CD4-positive, alpha-beta T cell treated with Interleukin-17A for 4 hours (primary cell): ENCODE measurements at regions not wholly inside any gene's neighbourhood (a gene's known extent, or its start where the extent isn't known, plus 50 kb on each side); places are given as distances from the start of the nearest gene placed in this dataset.
"Not testable (repeated sequence)": the region's sequence is repeated elsewhere in the genome, so short reads cannot be mapped to it uniquely, and the experiment has no call there.

Source experiments
- DNase-seq: peaks from one replicate; pipeline ENCODE4 v3.0.0-alpha.2; 2020; ENCODE audit warnings: mixed read lengths

DNA sequence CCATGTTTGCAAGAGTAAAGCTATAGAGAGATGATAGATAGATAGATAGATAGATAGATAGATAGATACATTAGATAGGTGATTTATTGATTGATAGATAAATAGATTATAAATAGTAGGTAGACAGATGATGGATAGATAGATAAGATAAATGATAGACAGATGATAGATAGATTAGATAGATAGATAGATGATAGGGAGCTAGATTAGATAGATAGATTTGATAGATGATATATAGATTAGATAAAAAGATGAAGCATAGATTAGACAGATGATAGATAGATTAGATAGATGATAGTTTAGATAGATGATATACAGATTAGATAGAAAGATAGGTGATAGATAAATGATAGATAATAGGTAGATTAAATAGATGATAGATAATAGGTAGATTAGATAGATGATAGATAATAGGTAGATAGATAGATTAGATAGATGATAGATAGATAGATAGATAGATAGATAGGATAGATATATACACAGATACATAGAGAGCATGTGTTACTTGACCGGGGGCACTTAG, 243.3 kb upstream of the FOXK1 start:
- no peak for DNase-seq

DNA sequence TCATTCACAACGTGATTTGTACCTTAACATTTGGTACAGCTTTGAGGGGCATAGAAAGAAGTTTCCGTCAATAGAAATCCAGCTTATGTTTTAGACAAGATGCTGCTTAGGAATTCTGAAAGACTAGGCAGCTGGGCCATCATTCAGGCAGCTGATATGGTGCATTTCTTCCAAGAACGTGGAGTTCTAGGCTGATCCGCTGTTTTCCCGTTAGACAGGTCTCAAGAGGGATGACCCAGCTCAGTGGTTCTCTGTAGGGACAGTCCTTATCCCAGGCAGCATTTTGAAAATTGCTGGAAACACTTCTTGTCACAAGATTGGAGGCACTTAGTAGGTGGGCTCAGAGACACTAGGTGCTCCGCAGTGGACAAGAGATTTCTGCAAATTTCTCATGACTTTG, 242.7 kb upstream of the FOXK1 start:
- no peak for DNase-seq

DNA sequence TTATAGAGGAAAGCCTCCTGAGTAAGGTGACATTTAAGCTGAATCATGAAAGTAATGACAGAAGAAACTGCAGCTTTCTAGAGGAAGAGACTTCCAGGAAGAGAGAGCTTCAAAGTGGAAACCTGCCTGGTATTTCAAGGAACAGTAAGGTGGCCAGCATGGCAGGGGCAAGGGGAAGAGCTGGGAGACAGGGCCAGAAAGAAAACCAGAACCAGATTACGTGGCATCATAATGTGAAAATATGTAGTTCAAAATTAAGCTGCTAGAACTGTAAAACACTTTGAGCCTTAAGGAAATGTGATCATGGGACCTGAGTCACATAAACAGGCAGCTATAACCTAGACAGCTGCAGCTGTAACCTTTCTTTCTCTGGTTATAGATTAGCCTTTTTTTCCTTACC, 238.0 kb upstream of the FOXK1 start:
- DNase-seq: no peak

DNA sequence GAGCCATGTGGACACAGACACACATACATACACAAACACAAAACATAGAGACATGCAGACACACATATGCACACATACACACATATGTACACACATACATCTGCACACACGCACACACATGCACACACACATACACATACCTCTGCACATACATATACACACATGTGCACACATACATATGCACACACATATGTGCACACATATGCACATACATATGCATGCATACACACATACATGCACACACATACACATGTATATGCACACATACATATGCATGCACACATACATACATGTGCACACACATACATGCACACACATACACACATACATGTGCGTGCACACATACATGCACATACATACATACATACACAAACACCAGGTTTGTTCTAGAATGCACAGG, 236.3 kb upstream of the FOXK1 start:
- no peak for DNase-seq

DNA sequence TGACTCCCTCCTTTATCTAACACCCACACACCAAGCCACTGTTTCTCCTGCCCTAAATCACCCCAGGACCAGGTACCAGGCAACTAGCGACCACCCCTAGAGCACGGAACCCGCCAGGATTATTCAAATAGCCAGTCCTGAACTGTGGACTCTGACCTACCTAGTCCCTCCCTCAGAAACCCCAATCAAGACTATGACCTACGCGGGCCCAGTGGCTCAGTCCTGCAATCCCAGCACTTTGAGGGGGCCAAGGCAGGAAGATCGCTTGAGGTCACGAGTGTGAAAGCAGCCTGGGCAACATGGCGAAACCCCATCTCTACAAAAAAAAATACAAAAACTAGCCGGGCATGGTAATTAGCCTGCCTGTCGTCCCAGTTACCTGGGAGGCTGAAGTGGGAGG, 232.8 kb upstream of the FOXK1 start:
- no peak for DNase-seq

DNA sequence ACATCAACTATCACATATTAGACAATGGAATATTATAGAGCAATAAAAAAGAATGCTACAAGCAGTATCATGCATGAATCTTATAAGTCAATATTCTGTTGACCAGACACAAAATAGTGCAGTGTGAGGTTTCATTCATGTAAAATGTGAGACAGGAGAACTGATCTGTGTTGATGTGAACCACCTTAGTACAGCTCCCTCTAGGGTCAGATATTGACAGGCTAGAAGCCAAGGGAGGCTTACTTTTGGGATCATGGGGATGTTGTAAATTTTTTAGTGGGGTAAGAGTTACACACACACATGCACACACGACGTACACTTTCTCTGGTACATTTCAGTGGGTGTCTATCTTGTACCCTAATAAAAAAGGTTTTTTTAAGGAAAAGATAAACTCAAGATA, 231.6 kb upstream of the FOXK1 start:
- DNase-seq: no peak

DNA sequence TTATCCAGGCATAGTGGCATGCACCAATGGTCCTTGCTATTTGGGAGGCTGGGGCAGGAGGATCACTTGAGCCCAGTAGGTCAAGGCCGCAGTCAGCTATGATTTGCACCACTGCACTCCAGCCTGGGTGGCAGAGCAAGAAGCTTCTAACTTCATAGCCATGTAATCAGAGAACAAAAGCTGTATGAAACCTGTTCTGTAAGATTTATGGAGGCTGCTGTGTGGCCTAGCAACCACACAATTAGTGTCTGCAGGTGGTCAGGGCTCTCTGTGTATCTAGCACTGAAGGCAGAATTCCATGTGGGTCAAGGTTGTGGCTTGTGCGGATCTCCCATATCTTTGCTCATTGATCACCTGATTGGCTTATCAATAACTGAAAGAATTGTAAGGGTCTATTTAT, 221.5 kb upstream of the FOXK1 start:
- no peak for DNase-seq

DNA sequence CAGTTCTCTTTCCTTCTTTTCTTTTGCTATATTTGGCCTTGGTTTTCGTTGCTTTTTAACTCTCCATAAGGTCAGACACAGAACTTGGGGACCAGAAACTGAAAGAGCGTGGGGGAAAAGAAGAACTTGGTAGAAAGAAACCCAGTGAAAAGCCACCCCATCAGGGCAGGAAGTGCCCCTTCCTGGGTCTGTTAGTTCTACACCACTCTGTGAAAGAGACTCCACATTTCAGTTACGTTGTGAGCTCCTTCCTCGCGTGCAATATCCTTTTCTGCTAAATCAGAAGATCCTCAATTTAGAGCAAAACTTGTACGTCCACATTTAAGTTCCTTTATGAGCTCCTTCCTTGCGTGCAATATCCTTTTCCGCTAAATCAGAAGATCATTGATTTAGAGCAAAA, 220.6 kb upstream of the FOXK1 start:
- DNase-seq: no peak

DNA sequence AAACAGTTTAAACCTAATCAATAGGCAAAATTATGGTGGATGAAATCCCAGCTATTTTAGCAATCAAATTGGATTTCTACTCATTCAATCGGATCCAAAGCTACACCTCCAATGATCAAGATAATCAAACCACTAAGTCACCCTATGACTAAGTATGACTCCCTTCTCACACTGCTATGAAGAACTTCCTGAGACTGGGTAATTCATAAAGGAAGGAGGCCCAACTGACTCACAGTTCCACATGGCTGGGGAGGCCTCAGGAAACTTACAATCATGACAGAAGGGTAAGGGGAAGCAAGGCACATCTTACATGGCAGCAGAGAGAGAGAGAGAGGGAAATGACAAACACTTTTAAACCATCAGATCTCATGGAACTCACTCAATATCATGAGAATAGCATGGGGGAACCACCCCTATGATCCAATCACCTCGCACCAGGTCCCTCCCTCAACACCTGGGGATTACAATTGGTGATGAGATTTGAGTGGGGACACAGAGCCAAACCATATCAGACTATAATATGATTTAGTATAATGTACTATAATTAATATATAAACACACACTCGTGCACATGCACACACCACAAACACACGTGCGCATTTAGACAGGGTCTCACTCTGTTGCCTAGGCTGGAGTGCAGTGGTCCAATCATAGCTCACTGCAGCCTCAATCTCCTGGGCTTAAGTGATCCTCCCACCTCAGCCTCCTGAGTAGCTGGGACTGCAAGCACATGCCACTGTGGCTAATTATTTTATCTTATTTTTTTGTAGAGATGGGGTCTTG, 213.6 kb upstream of the FOXK1 start:
- no peak for DNase-seq

DNA sequence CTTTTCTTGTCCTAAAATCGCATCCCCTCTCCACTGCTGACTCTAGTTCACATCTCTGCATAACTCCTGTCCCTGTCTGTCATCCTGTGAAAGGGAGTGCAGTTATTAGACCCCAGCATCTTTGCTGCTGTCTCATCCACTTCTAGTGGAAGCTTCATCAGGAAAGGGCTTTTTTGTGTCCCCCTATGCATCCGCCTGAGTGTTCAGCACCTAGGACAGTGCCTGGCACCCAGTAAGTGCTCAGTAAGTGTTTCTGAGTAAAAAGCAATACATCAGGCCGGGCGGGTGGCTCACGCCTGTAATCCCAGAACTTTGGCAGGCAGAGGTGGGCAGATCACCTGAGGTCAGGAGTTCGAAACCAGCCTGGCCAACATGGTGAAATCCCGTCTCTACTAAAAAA, 211.8 kb upstream of the FOXK1 start:
- no peak for DNase-seq

DNA sequence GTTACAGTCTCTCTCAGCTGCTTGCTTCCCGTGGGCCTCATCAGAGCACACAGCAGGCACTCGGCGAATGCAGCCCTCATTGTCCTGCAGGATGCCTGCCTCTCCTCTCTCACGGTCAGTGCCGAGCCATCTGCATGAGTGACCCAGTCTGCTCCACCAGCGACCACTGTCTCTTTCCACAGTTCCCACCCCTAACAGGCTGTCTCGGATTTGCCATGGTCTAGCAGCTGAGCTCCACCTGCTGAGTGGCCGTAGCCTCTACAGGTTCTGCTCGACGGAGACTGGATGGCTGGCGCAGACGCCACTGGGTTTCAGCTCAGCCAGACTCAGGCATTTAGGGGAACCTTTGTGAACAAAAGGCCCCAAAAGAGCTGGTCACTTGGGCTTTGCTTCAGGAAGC, 209.4 kb upstream of the FOXK1 start:
- DNase-seq: no peak

DNA sequence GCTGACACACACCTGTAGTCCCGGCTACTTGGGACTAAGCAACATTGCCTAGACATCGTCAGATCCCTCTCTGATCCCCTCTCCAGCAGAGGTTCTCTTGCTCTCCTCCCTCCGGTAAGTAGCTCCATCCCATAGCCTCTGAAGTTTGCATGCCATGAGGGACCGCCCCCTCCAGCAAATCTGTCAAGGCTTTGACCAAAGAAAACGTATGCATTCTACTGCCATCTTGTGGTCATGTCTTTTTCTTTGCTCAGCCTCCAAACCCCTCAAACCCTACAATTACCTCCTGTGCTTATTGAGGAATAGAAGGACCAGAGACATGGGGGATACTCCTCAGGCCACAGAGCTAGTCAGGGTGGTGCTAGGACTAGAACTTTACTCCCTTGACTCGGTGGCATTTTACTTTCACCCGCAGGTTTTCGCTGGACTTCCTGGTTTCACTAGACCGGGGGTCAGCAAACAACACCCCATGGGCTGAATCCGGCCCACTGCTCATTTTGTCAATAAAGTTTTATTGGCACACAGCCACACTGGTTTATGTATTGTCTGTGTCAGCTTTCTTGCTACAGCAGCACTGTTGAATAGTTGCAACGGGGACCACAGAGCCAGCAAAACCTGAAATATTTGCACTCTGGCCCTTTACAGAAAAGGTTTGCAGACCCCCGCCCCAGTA, 202.6 kb upstream of the FOXK1 start:
- DNase-seq: no peak

DNA sequence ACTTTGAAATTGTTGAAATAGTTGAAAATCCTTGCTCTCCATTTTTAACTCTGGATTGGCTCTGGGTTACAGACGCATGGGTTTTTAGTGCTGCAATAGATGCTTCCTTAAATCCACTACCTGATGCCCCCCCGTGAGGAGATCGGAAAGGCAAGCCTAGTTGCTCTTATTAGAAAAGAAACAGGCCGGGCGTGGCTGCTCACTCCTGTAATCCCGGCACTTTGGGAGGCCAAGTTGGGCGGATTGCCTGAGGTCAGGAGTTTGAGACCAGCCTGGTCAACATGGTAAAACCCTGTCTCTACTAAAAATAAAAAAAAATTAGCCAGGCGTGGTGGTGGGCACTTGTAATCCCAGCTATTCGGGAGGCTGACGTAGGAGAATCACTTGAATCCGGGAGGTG, 202.0 kb upstream of the FOXK1 start:
- not testable (repeated sequence) for DNase-seq

DNA sequence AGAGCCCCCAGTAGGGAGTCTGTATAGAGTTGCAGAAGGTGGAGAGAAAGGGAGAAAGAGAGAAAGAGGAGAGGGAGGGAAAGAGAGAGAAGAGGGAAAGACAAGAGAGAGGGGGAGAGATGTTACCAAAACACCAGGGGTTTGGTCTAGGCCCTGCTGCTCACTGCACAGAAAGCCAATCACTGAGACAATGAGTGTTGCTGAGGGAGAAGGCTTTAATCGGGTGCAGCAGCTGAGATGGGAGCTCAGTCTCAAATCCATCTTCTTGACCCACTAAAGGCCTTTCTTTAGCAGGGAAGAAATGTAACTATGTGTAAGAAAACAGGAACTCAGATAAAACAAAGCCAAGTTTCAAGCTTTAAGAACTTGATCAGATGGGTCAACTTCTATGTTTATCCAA, 198.2 kb upstream of the FOXK1 start:
- DNase-seq: no peak

DNA sequence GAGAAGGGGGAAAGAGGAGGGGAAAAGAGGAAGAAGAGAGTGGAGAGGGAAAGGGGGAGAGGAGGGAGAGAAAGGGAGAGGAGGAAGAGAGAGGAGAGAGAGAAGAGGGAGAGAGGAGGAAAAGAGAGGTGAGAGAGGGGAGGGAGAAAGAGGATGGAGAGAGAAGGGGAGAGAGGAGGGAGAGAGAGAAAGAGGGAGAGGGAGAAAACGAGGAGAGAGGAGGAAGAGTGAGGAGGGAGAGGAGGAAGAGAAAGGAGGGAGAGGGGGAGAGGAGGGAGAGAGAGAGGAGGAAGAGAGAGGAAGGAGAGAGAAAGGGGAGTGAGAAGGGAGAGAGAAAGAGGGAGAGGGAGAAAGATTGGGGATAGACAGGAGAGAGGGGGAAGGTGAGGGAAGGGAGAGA, 197.6 kb upstream of the FOXK1 start:
- no peak for DNase-seq

DNA sequence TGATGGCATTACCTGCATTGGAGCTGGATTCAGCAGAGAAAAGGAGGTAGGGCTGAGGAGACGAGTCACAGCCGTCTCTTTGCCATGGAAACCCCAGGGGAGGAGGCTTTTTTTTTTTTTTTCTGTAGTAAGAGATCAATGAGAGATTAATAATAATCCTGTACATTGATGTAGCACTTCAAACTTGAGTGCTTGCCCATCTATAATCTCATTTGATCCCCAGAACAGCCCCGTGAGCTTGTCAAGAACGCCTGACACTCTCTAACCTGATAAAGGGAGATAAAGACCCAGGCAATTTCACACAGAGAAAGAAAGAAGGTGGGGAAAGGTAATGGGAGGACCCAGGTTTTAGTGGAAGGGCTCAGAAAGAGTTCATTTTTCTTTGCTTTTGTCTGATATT, 195.2 kb upstream of the FOXK1 start:
- DNase-seq: no peak

DNA sequence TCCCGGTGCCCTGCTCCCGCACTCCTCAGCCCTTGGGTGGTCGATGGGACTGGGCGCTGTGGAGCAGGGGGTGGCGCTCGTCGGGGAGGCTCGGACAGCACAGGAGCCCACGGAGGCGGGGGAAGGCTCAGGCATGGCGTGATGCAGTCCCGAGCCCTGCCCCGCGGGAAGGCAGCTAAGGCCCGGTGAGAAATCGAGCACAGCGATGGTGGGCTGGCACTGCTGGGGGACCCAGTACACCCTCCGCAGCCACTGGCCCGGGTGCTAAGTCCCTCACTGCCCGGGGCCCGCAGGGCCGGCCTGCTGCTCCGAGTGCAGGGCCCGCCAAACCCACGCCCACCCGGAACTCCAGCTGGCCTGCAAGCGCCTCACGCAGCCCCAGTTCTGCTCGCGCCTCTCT, 185.2 kb upstream of the FOXK1 start:
- not testable (repeated sequence) for DNase-seq

DNA sequence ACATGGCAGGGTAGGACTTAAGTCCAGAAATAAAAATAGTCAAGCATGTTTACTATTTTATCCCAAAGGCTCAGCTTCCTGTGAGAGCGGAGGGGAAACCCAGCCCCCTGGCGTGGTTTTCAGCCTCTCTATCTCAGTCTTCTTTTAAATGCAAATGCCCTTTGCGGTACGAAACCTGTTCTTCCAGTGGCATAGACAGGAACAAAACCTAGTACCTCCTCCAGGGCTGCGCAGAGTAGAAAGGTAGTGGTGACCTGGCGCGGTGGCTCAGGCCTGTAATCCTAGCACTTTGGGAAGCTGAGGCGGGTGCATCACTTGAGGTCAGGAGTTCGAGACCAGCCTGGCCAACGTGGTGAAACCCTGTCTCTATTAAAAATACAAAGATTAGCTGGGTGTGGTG, 181.3 kb upstream of the FOXK1 start:
- no peak for DNase-seq

DNA sequence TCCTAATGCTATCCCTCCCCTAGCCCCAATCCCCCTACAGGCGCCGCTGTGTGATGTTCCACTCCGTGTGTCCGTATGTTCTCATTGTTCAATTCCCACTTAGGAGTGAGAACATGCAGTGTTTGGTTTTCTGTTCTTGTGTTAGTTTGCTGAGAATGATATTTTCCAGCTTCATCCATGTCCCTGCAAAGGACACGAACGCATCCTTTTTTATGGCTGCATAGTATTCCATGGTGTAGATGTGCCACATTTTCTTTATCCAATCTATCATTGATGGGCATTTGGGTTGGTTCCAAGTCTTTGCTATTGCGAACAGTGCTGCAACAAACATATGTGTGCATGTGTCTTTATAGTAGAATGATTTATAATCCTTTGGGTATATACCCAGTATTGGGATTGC, 174.2 kb upstream of the FOXK1 start:
- not testable (repeated sequence) for DNase-seq

DNA sequence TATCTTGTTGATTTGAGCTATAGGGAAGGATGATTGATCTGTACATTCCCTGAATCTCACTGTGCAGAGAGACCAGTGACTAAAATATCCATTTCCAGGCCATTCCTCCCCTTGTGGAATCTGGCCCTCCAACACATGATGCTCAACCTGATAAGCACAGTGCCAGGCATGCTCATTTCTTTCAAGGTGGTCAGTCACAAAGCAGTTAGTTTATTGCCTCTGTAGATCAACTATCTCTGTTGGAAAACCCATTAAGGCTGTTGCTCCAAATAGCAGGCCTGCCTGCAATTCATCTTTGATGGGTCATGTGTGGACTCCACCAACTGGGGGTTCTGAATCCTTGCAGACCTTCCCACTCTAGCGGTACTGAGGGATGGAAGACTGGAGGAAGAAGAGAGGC, 168.6 kb upstream of the FOXK1 start:
- DNase-seq: no peak

DNA sequence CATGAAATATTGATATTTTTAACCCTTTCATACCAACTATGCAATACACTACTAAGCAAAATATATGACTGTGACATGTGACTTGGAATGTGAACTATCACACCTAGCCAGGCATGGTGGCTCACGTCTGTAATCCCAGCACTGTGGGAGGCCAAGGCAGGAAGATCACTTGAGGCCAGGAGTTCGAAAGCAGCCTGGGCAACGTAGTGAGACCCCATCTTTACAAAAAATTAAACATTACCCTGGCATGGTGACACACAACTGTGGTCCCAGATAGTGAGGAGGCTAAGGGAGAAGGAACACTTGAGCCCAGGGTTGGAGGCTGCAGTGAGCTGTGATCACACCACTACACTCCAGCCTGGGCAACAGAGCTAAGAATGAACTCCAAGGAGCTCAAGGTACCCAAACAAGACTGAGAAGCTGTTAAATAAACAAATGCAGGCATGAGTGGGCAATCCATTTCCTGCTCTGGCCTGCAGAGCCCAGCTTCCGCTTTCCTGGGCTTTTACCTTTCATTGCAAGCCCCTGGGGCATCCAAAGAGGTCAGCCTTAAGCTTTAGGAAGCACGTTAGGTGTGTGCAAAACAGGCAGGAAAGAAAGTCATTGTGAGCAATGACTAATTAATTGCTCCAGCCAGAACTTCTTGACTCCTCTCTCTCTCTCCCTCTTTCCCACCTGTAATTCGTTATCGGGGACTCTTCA, 162.1 kb upstream of the FOXK1 start:
- DNase-seq: no peak

DNA sequence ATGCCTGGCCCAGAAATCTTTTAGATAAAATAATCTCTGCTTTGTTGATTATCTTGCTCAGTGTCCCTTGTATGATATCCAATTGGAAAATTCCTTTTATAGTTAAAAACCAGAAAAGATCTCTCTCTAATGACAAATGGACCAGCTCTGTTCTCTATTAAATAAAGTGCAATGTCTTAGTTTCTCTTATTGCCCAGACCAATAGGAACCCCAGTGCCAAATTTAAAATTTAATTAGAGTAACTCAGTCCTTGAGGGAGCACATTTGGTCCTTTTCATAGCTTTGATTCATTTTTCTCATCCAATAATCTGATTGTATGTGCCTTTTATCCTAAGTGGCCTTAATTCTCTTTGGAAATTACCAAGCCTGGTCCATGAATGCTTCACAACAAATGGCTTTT, 158.9 kb upstream of the FOXK1 start:
- DNase-seq: no peak

DNA sequence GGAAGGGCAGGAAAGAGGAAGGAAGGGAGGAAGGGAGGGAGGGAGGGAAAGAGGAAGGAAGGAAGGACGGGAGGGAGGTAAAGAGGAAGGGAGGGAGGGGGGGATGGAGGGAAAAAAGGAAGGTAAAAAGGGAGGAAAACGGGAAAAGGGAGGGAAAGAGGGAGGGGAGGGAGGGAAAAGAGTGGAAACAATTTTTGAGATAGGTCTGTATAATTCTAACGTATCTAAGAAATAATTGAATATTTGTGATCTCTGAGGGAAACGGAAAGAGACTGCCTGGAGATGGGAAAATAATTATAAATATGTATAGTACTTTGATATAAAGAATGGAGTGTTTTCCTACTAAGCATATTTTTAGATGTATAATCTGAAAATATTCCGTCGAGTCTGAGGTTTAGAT, 158.2 kb upstream of the FOXK1 start:
- no peak for DNase-seq

DNA sequence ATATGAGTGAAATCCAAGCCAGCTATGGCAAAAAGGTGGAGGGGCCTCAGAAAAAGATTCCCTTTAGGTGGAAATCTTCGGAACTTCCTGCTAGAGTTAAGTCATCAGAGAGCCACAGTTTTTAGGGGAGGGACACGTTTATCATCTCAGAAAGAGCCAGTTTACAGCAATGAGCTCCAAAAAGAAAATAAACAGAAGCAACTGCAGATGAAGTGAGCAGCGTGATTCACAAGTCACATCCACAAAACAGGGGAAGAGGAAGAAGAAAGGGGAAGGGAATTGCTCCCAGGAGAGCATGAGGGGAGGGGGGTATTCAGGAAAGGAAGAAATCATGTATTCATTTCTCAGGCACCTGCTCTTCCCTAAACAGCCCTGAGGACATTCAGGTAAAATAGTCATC, 156.2 kb upstream of the FOXK1 start:
- no peak for DNase-seq
